GM12873 (cell line): ENCODE measurements at regions not wholly inside any gene's neighbourhood (a gene's known extent, or its start where the extent isn't known, plus 50 kb on each side); places are given as distances from the start of the nearest gene placed in this dataset.

Experiments used
- CTCF ChIP-seq: IDR thresholded peaks from 2 replicates; pipeline ENCODE4 v1.5.1; 2012; ENCODE audit warnings: low read depth, mild to moderate bottlenecking, moderate library complexity, low read length, control low read depth; ENCODE audit not compliant: insufficient read depth; ENCODE audit errors: missing control alignments

GRCh38 chr5:35468811-35469210 lies 148.9 kb upstream of the SPEF2 start:
- no peak for TF ChIP-seq CTCF

GRCh38 chr5:35466746-35467145 lies 150.9 kb upstream of the SPEF2 start:
- TF ChIP-seq CTCF: no peak

- no peak for TF ChIP-seq CTCF
These were observed 152.9 kb upstream of the SPEF2 start for GRCh38 chr5:35464757-35465156.

- TF ChIP-seq CTCF: no peak
These were observed 156.1 kb upstream of the SPEF2 start for GRCh38 chr5:35461530-35461929.

GRCh38 chr5:35458824-35459207 lies 158.8 kb upstream of the SPEF2 start:
- TF ChIP-seq CTCF: no peak

- no peak for TF ChIP-seq CTCF
These were observed 159.5 kb upstream of the SPEF2 start for GRCh38 chr5:35457912-35458823.

- TF ChIP-seq CTCF: no peak
These were observed 161.2 kb upstream of the SPEF2 start for GRCh38 chr5:35456506-35456905.
